H9 (cell line): ENCODE measurements at regions not wholly inside any gene's neighbourhood (a gene's known extent, or its start where the extent isn't known, plus 50 kb on each side); places are given as distances from the start of the nearest gene placed in this dataset.

Experiments
- DNase-seq: peaks from one replicate; pipeline ENCODE4 v3.0.0-alpha.2; 2017
- H2AFZ ChIP-seq: one replicate; pipeline ENCODE4 v1.6.1; 2013; ENCODE audit warnings: mild to moderate bottlenecking, low read length, control low read depth, moderate library complexity
- H2AK5ac ChIP-seq: 2 replicates; pipeline ENCODE4 v1.6.1; 2013; ENCODE audit warnings: low read length, control low read depth, mixed read lengths; ENCODE audit not compliant: insufficient read length
- H2BK120ac ChIP-seq: one replicate; pipeline ENCODE4 v1.6.1; 2013; ENCODE audit warnings: low read depth, mild to moderate bottlenecking, low read length, control low read depth, inconsistent platforms; ENCODE audit not compliant: poor library complexity, severe bottlenecking
- H2BK12ac ChIP-seq: 2 replicates; pipeline ENCODE4 v1.6.1; 2013; ENCODE audit warnings: low read length, control low read depth, mixed read lengths, low read depth; ENCODE audit not compliant: insufficient read length
- H2BK15ac ChIP-seq: 2 replicates; pipeline ENCODE4 v1.6.1; 2013; ENCODE audit warnings: low read depth, low read length, control low read depth
- H2BK20ac ChIP-seq: one replicate; pipeline ENCODE4 v1.6.1; 2013; ENCODE audit warnings: low read depth, mild to moderate bottlenecking, low read length, control low read depth, inconsistent platforms; ENCODE audit not compliant: poor library complexity, severe bottlenecking
- H2BK5ac ChIP-seq: 2 replicates; pipeline ENCODE4 v1.6.1; 2013; ENCODE audit warnings: low read length, control low read depth, mixed read lengths; ENCODE audit not compliant: insufficient read length
- H3K14ac ChIP-seq: 2 replicates; pipeline ENCODE4 v1.6.1; 2013; ENCODE audit warnings: low read length, control low read depth; ENCODE audit not compliant: insufficient read depth
- H3K18ac ChIP-seq: 2 replicates; pipeline ENCODE4 v1.6.1; 2013; ENCODE audit warnings: low read depth, mild to moderate bottlenecking, mixed read lengths, low read length, control low read depth; ENCODE audit not compliant: insufficient read length
- H3K23ac ChIP-seq: 2 replicates; pipeline ENCODE4 v1.6.1; 2013; ENCODE audit warnings: low read length, control low read depth, mixed read lengths, low read depth; ENCODE audit not compliant: insufficient read length
- H3K23me2 ChIP-seq: 2 replicates; pipeline ENCODE4 v1.6.1; 2013; ENCODE audit warnings: low read depth, mild to moderate bottlenecking, mixed read lengths, low read length, control low read depth; ENCODE audit not compliant: insufficient read length, poor library complexity, severe bottlenecking
- H3K27ac ChIP-seq: 2 replicates; pipeline ENCODE4 v1.5.1; 2013; ENCODE audit warnings: low read length, control low read depth, mixed read lengths, low read depth; ENCODE audit not compliant: insufficient read length
- H3K27me3 ChIP-seq: 2 replicates; pipeline ENCODE4 v1.6.1; 2013; ENCODE audit warnings: low read length, control low read depth, inconsistent platforms; ENCODE audit not compliant: insufficient read depth
- H3K4ac ChIP-seq: 2 replicates; pipeline ENCODE4 v1.6.1; 2013; ENCODE audit warnings: low read depth, mild to moderate bottlenecking, control low read depth, inconsistent platforms, low read length, moderate library complexity
- H3K4me1 ChIP-seq: 2 replicates; pipeline ENCODE4 v1.6.1; 2013; ENCODE audit warnings: low read length, control low read depth, inconsistent platforms; ENCODE audit not compliant: insufficient read depth
- H3K4me2 ChIP-seq: 2 replicates; pipeline ENCODE4 v1.6.1; 2013; ENCODE audit warnings: low read length, control low read depth, mixed read lengths; ENCODE audit not compliant: insufficient read length, insufficient read depth
- H3K56ac ChIP-seq: 2 replicates; pipeline ENCODE4 v1.6.1; 2013; ENCODE audit warnings: low read depth, mild to moderate bottlenecking, mixed read lengths, low read length, control low read depth; ENCODE audit not compliant: insufficient read length
- H3K79me1 ChIP-seq: 2 replicates; pipeline ENCODE4 v1.6.1; 2013; ENCODE audit warnings: low read depth, mild to moderate bottlenecking, moderate library complexity, low read length, control low read depth, inconsistent platforms; ENCODE audit not compliant: insufficient read depth, poor library complexity, severe bottlenecking
- H3K79me2 ChIP-seq: 2 replicates; pipeline ENCODE4 v1.6.1; 2013; ENCODE audit warnings: low read length, control low read depth, inconsistent platforms; ENCODE audit not compliant: insufficient read depth
- H3K9ac ChIP-seq: 2 replicates; pipeline ENCODE4 v1.6.1; 2013; ENCODE audit warnings: low read length, control low read depth, mixed read lengths; ENCODE audit not compliant: insufficient read length; ENCODE audit errors: extremely low read depth
- H3K9me3 ChIP-seq: one replicate; pipeline ENCODE4 v1.6.1; 2013; ENCODE audit warnings: low read depth, low read length, inconsistent platforms; ENCODE audit not compliant: control insufficient read depth
- H3T11ph ChIP-seq: one replicate; pipeline ENCODE4 v1.6.1; 2013; ENCODE audit warnings: mild to moderate bottlenecking, low read length, control low read depth, inconsistent platforms
- H4K20me1 ChIP-seq: one replicate; pipeline ENCODE4 v1.6.1; 2013; ENCODE audit not compliant: control insufficient read depth, insufficient read length, insufficient read depth
- H4K5ac ChIP-seq: 2 replicates; pipeline ENCODE4 v1.6.1; 2013; ENCODE audit warnings: low read depth, mild to moderate bottlenecking, mixed read lengths, low read length, control low read depth; ENCODE audit not compliant: insufficient read length
- H4K8ac ChIP-seq: replicated peaks from 2 replicates; pipeline ENCODE4 v1.6.1; 2013; ENCODE audit warnings: low read length, control low read depth, mixed read lengths, low read depth; ENCODE audit not compliant: insufficient read length
- H4K91ac ChIP-seq: 2 replicates; pipeline ENCODE4 v1.6.1; 2013; ENCODE audit warnings: low read depth, mild to moderate bottlenecking, moderate library complexity, mixed read lengths, low read length, control low read depth; ENCODE audit not compliant: insufficient read length
- H3K27ac Mint-ChIP-seq, 3 experiments: 2 replicates in 2 of 3; 3 replicates in 1 of 3; pipeline ENCODE4 v1.8.0; 2020 to 2021; ENCODE audit warnings: mixed read lengths in 3 of 3, mild to moderate bottlenecking in 1 of 3, moderate library complexity in 1 of 3
- H3K27me3 Mint-ChIP-seq: 2 replicates; pipeline ENCODE4 v1.8.0; 2021; ENCODE audit warnings: low read depth, mild to moderate bottlenecking, moderate library complexity, mixed read lengths
- H3K36me3 Mint-ChIP-seq, 3 experiments: 2 replicates in 2 of 3; 3 replicates in 1 of 3; pipeline ENCODE4 v1.8.0; 2020 to 2021; ENCODE audit warnings: low read depth in 3 of 3, mixed read lengths in 3 of 3; ENCODE audit not compliant: insufficient read depth in 1 of 3
- H3K4me1 Mint-ChIP-seq, 2 experiments: 2 replicates each; pipeline ENCODE4 v1.8.0; 2020; ENCODE audit warnings: mixed read lengths in 2 of 2
- H3K4me3 Mint-ChIP-seq, 2 experiments: 2 replicates in 1 of 2; 3 replicates in 1 of 2; pipeline ENCODE4 v1.8.0; 2020 to 2021; ENCODE audit warnings: mild to moderate bottlenecking in 2 of 2, mixed read lengths in 2 of 2, moderate library complexity in 1 of 2
- H3K9me3 Mint-ChIP-seq, 2 experiments: 2 replicates in 1 of 2; 3 replicates in 1 of 2; pipeline ENCODE4 v1.8.0; 2020; ENCODE audit warnings: mild to moderate bottlenecking in 2 of 2, mixed read lengths in 2 of 2, moderate library complexity in 1 of 2
- WGBS: extraction: QIAGEN DNeasy Blood & Tissue Kit; methylation state at CpG from one replicate; pipeline ENCODE4 v1.1.7; 2013; ENCODE audit warnings: missing lambda C conversion rate, low lambda C conversion rate, mixed read lengths; ENCODE audit not compliant: insufficient read length; ENCODE audit errors: extremely low coverage; 5-methylcytosine and 5-hydroxymethylcytosine counted together
- TF ChIP-seq, protein P1 (sequence below): fragments of 200-600 bp; sonication (generic); conservative IDR thresholded peaks from 3 replicates; pipeline ENCODE4 v1.8.0; 2021; ENCODE audit warnings: antibody characterized with exemption, mild to moderate bottlenecking

GRCh38 chr2:35294636-35295263 lies 1060.8 kb upstream of the CRIM1 start:
- no peak for DNase-seq
- no peak overlapping the region for H3K18ac ChIP-seq
- H2BK12ac ChIP-seq: no peak overlapping the region
- H3K9ac ChIP-seq: no peak overlapping the region
- no peak overlapping the region for H3K23ac ChIP-seq
- no peak overlapping the region for H2BK15ac ChIP-seq
- Mint-ChIP-seq H3K4me1 (peaks cover 17 to 18% of the 10 kb centered on the region in 2 experiments), H3K36me3 (no peaks in the 10 kb centered on the region; a peak in 1 of 7 replicates), H3K27me3 (no peaks in the 10 kb centered on the region), H3K4me3 (no peak overlapping the region), H3K27ac (no peak overlapping the region; a peak in 1 of 7 replicates), H3K9me3 (peaks cover 0 to 2% of the 10 kb centered on the region in 2 experiments; a peak in 1 of 5 replicates)
- no peak overlapping the region for H3K56ac ChIP-seq
- no peaks in the 10 kb centered on the region for H3K27me3 ChIP-seq
- no peak overlapping the region for H2BK20ac ChIP-seq
- TF ChIP-seq, protein P1, sequence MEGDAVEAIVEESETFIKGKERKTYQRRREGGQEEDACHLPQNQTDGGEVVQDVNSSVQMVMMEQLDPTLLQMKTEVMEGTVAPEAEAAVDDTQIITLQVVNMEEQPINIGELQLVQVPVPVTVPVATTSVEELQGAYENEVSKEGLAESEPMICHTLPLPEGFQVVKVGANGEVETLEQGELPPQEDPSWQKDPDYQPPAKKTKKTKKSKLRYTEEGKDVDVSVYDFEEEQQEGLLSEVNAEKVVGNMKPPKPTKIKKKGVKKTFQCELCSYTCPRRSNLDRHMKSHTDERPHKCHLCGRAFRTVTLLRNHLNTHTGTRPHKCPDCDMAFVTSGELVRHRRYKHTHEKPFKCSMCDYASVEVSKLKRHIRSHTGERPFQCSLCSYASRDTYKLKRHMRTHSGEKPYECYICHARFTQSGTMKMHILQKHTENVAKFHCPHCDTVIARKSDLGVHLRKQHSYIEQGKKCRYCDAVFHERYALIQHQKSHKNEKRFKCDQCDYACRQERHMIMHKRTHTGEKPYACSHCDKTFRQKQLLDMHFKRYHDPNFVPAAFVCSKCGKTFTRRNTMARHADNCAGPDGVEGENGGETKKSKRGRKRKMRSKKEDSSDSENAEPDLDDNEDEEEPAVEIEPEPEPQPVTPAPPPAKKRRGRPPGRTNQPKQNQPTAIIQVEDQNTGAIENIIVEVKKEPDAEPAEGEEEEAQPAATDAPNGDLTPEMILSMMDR: no peak
- no peaks in the 10 kb centered on the region for H3K79me1 ChIP-seq
- WGBS: no CpG with 5 or more reads among the region's 7 CpGs
- no peak overlapping the region for H3K14ac ChIP-seq
- H2BK120ac ChIP-seq: no peak overlapping the region
- H4K8ac ChIP-seq: no peak overlapping the region
- no peak overlapping the region for H3K4ac ChIP-seq
- H3K27ac ChIP-seq: no peak overlapping the region
- no peak overlapping the region for H3T11ph ChIP-seq
- no peaks in the 10 kb centered on the region for H3K79me2 ChIP-seq
- no peaks in the 10 kb centered on the region for H4K20me1 ChIP-seq
- H3K4me1 ChIP-seq: no peaks in the 10 kb centered on the region
- no peak overlapping the region for H4K91ac ChIP-seq
- no peak overlapping the region for H2BK5ac ChIP-seq
- no peak overlapping the region for H4K5ac ChIP-seq
- H3K23me2 ChIP-seq: no peaks in the 10 kb centered on the region
- H3K4me2 ChIP-seq: no peak overlapping the region
- H3K9me3 ChIP-seq: no peaks in the 10 kb centered on the region
- H2AK5ac ChIP-seq: no peak overlapping the region
- H2AFZ ChIP-seq: no peak overlapping the region
